DMS53 treated with DMSO at 0.1 percent for 48 hours (cell line): ENCODE measurements at regions not wholly inside any gene's neighbourhood (a gene's known extent, or its start where the extent isn't known, plus 50 kb on each side); places are given as distances from the start of the nearest gene placed in this dataset.
"Not testable (repeated sequence)": the region's sequence is repeated elsewhere in the genome, so short reads cannot be mapped to it uniquely, and the experiment has no call there.

Source experiments
- DNase-seq: peaks from one replicate; lab custom pipeline; 2025; ENCODE audit not compliant: unreplicated experiment; lab: John Stamatoyannopoulos, UW

- DNase-seq = no peak
These were observed 105.0 kb upstream of the PRSS3 start for GRCh38 chr9:33690143-33690933.

- DNase-seq = no peak
These were observed 100.1 kb upstream of the PRSS3 start for GRCh38 chr9:33695299-33695698.

DNA sequence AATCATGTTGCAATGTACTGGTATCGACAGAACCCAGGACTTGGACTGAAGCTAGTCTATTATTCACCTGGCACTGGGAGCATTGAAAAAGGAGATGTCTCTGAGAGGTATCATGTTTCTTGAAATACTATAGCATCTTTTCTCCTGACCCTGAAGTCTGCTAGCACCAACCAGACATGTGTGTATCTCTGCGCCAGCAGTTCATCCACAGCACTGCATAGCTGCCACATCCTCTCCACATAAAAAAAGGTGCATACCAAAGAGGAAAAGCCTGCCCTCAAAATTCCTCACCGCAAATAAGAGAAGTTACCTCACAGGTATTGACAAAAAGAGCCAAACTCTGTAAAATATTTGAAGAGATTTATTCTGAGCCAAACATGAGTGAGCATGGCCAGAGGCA is 99.5 kb upstream of the PRSS3 start:
- no peak for DNase-seq

GRCh38 chr9:33697171-33697570 is 98.2 kb upstream of the PRSS3 start:
- DNase-seq = no peak

GRCh38 chr9:33698267-33698666 is 97.1 kb upstream of the PRSS3 start:
- no peak for DNase-seq

- not testable (repeated sequence) for DNase-seq
These were observed 94.4 kb upstream of the PRSS3 start for GRCh38 chr9:33700940-33701339.

- no peak for DNase-seq
These were observed 91.8 kb upstream of the PRSS3 start for GRCh38 chr9:33703430-33704102.

DNA sequence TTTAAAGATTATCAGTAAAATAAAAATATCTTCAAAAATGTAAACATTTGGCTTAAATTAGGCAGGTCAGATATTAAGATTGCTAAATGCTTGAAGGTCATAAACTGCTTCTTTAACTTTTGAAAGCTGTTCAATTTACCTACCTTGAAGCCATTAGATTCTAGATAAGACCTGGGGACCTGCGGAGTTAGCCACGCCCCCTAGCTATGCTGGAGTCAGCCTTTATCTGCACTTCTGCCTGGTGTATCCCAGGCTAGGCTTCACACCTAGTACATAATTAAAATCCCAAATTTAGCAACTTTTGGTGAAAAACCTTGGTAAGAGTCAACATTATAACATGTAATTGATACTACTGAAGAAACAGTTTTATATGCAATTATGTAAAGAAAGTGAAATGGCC is 89.9 kb upstream of the PRSS3 start:
- not testable (repeated sequence) for DNase-seq

GRCh38 chr9:33708441-33708840 is 86.9 kb upstream of the PRSS3 start:
- no peak for DNase-seq

- no peak for DNase-seq
These were observed 86.1 kb upstream of the PRSS3 start for GRCh38 chr9:33709269-33709668.

DNA sequence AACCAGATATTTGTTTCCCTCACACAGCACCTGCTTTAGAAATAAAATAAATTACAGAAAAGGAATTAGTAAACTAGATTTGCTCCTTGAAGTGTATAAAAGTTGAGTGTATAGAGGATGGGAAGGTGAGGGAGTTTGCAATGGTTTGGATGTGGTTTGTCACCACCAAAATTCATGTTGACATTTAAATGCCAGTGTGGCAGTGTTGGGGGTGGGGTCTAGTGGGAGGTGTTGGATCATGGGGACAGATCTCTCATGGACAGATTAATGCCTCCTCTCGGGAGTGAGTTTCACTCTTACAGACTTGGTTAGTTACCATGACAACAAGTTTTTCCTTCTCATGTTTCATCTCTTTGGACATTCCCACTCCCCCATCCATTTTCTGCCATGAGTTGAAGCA is 83.9 kb upstream of the PRSS3 start:
- DNase-seq = not testable (repeated sequence)

GRCh38 chr9:33714989-33715388 is 80.4 kb upstream of the PRSS3 start:
- no peak for DNase-seq

DNA sequence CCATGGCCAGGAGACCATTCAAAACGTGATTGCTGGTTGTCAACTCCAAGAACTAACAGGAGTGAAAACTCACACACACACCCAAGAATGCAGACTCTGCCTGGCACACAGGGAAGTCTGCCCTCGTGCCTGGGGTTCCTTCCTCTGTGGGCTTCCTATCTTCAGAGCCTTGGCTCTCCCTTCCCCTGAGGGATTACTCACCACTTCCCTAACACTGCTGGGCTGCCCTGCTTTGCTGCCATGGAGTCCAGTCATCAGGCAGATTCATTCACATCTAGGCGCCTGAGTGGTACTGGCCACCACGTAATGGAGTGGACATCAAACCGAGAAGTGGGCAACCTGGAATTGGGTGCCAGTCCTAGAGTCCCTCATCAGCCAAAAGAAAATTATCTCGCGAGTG is 76.4 kb upstream of the PRSS3 start:
- DNase-seq = no peak

DNA sequence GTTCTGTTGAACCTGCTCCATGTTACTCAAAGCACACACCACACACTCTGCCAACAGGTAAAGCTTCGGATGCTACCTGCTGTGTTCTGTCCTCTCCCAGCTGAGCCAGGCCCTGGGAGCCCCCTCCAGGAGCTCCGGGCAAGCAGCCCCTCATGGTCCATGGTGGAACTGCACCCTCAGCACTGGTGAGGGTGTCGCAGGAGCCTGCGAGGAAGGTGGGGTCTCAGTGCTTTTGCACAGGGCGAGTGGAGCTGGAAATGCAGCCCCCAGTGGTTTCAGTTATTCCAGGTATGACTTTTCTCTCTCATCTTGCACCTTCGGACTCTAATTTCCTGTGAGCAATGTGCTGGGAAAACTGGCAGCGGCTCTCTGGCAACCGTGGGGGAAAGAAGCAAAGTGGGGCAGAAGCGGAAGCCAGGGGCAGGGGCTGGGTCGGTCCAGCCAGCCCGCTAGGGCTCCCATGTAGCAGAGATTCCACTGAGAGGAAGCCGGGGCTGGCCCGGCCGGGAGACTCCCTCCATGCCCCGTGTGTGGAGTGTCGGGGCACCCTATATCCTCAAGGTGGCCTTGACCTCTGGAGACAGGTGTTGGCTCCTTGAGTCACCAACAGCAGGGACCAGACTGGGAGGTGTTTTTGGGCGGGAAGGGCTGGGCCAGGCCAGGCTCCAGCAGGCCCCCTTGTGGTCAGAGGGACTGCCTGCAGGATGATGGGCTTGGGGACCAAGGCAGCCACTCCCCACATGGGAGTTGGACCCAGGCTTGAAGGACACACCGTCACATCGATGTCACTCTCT is 75.6 kb upstream of the PRSS3 start:
- no peak for DNase-seq

DNA sequence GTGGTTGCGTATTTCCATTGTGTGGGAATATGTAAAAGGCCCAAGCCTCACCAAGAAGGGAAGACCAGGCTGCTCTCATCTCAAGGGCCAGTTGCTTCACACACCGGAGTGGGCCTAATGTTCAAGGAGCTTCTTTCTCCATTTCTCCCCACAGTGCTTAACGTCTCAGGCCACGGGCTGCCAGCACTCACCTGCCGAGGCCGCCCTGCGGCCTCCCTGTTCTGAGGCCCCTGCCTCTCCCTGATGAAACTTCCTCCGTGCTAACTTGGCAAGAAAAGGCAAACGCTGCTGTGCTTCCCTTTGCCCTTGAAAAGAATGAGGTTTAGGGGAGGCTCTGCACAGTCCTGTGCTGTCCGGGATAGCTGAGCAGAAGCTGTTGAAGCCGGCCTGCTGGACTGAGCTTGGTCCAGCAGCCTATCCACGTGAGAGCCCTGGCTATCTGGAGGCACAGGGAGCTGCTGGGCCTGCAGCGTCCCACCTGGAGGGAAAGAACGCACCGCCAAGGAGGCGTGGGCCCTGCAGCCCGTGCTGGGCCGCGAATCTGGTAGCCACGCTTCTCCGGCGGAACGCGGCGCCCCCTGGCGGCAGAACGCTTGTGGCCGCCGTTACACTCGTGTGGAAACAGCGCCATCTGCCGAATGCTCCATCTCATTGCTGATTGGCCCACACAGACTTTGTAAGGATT is 73.5 kb upstream of the PRSS3 start:
- peak; percentile 41 for DNase-seq

DNA sequence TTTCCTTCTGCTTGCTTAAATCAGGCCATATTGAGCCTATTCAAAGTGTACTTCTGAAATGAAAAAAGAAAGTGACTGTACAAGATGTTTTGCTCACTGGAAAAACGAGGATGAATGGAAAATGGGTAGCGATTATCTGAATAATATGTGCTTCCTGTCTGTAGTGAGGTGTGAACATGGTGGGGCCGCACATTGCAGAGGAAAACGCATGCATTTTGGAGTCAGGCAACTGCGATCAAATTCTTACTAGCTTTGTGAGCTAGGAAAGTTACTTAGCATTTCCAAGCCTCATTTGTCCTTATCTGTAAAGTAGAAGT is 73.0 kb upstream of the PRSS3 start:
- DNase-seq = no peak

DNA sequence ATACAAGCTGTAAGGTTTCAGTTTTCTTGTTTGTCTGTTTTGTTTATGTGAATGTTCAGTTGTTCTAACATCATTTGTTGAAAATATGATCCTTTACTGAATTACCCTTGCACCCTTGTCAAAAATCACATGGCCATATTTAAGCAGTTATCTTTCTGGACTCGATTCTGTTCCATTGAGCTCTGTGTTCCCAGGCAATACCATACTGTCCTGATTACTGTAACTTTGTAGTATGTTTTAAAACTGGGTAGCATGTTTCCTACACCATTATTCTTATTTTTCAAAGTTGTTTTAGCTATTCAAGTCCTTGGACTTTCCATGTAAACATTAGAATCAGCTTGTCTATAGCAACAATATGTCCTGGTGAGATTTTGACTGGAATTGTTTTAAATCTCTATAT is 66.7 kb upstream of the PRSS3 start:
- DNase-seq = no peak

- DNase-seq = no peak
These were observed 64.2 kb upstream of the PRSS3 start for GRCh38 chr9:33731142-33731541.

GRCh38 chr9:33731625-33732024 is 63.7 kb upstream of the PRSS3 start:
- DNase-seq = no peak

DNA sequence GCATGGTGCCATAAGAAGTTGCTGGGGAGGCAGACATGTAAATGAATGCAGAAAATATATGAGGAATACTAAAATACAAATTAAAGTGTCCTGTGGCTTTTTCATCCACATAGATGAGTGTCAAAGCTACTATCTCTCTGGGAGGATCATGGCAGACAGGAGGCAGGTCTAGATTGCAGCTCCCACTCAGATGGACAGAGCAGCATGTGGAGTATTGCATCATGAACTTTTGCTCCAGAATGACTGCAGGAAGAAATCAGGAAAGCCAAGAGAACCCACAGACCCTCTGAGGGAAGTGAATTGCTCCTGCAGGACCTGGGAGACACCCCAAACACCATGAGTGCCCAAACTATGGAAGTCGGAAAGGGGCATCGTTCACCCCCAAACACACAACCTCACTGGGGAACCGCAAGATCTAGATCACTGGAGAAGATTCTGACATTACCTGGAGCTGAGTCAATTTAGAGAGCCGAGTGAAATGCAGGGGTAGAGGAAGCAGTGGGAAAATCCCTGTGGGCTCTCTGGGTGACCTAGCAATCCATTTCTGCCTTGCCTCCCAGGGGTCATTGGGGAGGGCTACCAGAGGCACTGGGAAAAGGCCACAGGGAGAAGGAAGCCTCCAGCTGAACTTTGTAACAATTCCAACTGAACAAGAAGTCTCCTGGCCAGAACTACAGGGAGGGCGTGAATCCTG is 61.0 kb upstream of the PRSS3 start:
- not testable (repeated sequence) for DNase-seq
